GM12891 (cell line): ENCODE measurements at regions not wholly inside any gene's neighbourhood (a gene's known extent, or its start where the extent isn't known, plus 50 kb on each side); places are given as distances from the start of the nearest gene placed in this dataset.
"Not testable (repeated sequence)": the region's sequence is repeated elsewhere in the genome, so short reads cannot be mapped to it uniquely, and the experiment has no call there.

Source experiments
- DNase-seq: peaks from one replicate; pipeline ENCODE4 v3.0.0; 2011; ENCODE audit warnings: low spot score; ENCODE audit not compliant: insufficient read length
- FAIRE-seq: peaks from 2 replicates; lab custom pipeline; 2011; peaks lifted over from hg19 to GRCh38; lab: Jason Lieb, UNC
- PAX5 ChIP-seq: IDR thresholded peaks from 2 replicates; pipeline ENCODE4 v1.6.1; 2011; ENCODE audit warnings: low read length, moderate library complexity, mild to moderate bottlenecking; ENCODE audit not compliant: insufficient read depth, severe bottlenecking
- POLR2A ChIP-seq: IDR thresholded peaks from 2 replicates; pipeline ENCODE4 v1.6.1; 2011; ENCODE audit warnings: low read depth, low read length, control low read depth
- POLR2AphosphoS5 ChIP-seq: IDR thresholded peaks from 2 replicates; pipeline ENCODE4 v1.6.1; 2011; ENCODE audit warnings: low read depth, low read length, control low read depth
- POU2F2 ChIP-seq: IDR thresholded peaks from 2 replicates; pipeline ENCODE4 v1.6.1; 2011; ENCODE audit warnings: low read depth, mild to moderate bottlenecking, control low read depth, low read length, moderate library complexity
- SPI1 ChIP-seq: IDR thresholded peaks from 2 replicates; pipeline ENCODE4 v1.6.1; 2011; ENCODE audit warnings: low read depth, low read length, control low read depth
- TAF1 ChIP-seq: IDR thresholded peaks from 2 replicates; pipeline ENCODE4 v1.6.1; 2011; ENCODE audit warnings: low read depth, low read length, control low read depth

DNA sequence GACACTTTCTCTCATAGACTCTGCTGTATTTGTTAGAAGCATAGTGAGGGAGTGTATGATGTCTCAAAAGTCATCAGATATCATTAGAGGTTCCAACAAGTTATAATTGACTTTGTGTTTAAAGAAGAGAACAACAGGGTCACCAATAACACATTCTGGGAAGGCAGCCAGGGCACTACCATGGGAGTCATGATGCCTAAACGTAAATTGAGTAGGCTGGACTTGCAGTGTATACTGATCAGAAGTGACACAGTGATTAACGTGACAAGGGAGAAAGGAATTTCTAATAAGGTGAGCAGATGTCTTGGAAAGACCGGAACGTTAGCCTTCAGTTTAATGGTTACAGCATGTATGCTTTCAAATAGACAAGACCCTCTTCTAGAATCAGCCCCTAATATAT is 973.2 kb downstream of the NCAM2 start:
- FAIRE-seq (no peak), DNase-seq (no peak)
- TF ChIP-seq SPI1 (no peak), POLR2A (no peak), TAF1 (no peak), POLR2AphosphoS5 (no peak), PAX5 (no peak), POU2F2 (no peak)

DNA sequence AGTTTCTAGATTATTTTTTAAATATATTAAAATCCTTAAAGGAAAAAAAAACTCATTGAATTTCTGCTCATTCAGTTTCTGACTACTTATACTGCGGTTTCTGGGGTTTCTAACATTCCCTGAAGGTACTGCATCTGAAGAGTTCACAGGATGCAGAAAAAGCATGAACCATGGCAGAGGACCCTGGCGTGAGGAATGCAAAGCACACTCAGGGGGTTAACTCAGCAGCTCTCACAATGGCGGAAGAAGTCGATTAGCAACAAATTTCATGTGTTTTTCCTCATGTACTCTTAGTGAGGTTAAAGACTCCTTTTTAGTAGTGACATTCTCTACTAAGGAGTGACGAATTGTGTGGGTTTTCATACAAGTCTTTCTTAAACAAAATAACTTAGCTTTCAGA is 975.6 kb downstream of the NCAM2 start:
- TF ChIP-seq TAF1 (no peak), PAX5 (no peak), POLR2AphosphoS5 (no peak), POU2F2 (no peak), POLR2A (no peak), SPI1 (no peak)
- FAIRE-seq = no peak
- no peak for DNase-seq

DNA sequence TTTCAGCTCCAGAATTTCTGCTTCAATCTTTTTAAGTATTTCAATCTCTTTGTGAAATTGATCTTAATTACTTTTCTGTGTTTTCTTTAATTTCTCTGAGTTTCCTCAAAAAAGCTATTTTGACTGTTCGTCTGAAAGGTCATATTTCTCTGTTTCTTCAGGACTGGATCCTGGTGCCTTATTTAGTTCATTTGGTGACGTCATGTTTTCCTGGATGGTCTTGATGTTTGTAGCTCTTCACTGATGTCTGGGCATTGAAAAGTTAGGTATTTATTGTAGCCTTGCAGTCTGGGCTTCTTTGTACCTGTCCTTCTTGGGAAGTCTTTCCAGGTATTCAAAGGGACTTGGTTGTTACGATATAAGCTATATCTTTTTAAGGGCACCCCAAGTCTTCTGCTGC is 998.7 kb downstream of the NCAM2 start:
- DNase-seq (no peak), FAIRE-seq (no peak)
- TF ChIP-seq SPI1 = no peak
- no peak for TF ChIP-seq POLR2AphosphoS5
- TF ChIP-seq TAF1 = no peak
- TF ChIP-seq POU2F2 = no peak
- no peak for TF ChIP-seq PAX5
- TF ChIP-seq POLR2A = no peak

DNA sequence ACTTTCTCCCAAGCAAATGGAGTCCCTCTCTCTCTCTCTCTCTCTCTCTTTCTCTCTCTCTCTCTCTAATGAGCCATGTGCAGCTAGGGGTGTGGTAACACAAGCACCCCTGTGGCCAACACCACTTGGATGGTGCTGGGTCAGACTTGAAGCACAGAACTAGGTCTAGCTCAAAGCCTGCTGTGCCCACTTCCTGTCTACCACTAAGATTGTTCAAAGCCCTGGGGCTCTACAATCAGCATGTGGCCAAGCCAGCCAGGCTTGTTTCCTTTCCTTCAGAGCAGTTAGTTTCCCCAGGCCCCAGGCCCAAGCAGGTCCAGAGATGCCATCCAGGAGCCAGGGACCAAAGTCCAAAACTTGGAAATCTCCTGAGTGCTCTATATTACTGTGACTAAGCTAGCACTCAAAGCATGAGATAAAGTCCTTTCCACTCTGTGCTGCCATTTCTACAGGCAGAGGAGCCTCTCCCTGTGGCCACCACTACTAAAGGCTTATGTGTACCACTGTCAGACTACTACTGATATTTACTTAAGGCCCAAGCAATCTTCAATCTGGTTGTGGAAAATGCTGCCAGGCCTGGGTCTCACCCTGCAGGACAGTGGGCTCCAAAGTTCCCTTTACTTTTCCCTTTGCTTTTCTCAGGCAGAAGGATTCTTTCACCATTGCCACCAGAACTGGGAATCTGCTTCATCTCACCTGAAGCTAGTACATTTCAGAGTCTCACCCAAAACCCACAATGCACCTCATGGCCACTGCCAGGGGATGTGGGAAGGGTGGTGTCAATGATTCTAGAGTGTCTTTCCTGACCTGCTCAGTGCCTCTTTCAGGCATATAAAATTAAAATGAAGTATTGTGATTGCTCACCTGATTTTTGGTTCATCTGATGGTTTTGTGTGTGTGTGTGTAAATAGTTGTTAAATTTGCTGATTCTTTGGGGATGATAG is 999.5 kb downstream of the NCAM2 start:
- TF ChIP-seq POU2F2 (no peak), SPI1 (no peak), POLR2A (no peak), POLR2AphosphoS5 (no peak), TAF1 (no peak), PAX5 (no peak)
- no peak for DNase-seq
- FAIRE-seq = no peak

DNA sequence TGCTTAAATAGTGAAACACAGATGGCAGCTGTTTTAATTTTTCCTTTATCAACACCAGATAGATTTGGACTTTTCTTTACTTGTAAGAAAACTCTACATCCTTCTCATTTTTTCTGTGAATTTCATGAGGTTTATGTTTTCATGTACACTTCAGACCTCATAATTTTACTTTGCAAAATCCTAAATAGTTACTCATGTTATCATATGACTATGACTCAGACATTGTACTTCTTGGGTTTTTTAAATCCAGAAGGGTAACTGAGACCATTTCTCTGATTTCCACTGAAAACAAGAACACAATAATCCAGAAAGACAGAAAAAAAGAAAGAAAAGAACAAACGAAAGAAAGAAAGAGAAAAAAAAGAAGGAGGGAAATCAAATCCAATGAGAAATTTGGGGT is 1021.6 kb downstream of the NCAM2 start:
- FAIRE-seq (no peak), DNase-seq (no peak)
- TF ChIP-seq POLR2AphosphoS5 (no peak), PAX5 (no peak), POU2F2 (no peak), POLR2A (no peak), SPI1 (no peak), TAF1 (no peak)

DNA sequence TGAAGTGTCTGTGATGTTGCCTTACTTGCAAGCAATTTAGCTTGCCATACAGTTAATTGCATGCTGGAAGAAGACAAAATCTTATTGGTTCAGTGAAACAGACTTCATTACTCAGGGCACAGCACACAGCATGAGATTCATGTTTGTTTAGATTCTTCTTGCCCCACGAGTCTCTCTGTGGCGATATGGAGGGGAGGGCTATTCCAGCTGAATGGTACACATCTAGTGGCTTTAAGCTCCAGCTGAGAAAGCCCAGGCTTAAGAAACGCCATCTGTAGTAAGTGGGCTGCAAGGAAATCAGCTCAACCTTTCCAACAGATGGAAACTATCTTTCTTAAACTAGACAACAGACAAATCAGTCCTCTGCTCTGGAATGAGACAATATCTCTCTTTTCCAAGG is 1022.0 kb downstream of the NCAM2 start:
- no peak for TF ChIP-seq POU2F2
- TF ChIP-seq POLR2A = no peak
- no peak for TF ChIP-seq PAX5
- TF ChIP-seq POLR2AphosphoS5 = no peak
- no peak for TF ChIP-seq TAF1
- TF ChIP-seq SPI1 = no peak
- DNase-seq = no peak
- no peak for FAIRE-seq

DNA sequence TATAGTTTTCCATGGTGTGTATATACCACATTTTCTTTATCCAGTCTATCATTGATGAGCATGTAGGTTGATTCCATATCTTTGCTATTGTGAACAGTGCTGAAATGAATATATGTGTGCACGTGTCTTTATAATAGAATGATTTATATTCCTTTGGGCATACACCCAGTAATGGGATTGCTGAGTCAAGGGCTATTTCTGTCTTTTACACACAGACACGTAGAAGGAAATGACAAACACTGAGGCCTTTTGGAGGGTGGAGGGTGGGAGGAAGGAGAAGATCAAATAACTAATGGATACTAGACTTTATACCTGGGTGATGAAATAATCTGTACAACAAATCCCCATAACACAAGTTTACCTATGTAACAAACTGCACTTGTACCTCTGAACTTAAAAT is 1025.7 kb downstream of the NCAM2 start:
- FAIRE-seq, DNase-seq: not testable (repeated sequence)

DNA sequence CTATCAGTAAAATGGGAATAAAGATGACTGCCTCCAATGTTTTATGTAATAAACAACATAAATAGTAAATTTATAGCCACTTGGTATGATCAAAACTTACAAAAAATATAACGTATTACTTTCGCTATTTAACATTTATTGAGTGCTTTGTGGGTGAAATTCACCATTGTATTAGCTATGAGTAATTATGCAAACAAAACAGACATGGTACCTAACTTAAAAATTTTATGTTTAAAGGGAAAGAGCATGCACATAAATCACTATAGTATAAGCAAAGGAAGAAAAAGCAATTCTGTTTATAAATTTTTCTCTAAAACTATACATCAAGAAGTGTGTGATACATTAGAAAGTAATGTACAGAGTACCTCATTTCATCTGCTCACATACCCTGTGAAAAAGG is 1046.2 kb downstream of the NCAM2 start:
- TF ChIP-seq SPI1 (no peak), POLR2A (no peak), TAF1 (no peak), POU2F2 (no peak), POLR2AphosphoS5 (no peak)
- DNase-seq (no peak), FAIRE-seq (no peak)

DNA sequence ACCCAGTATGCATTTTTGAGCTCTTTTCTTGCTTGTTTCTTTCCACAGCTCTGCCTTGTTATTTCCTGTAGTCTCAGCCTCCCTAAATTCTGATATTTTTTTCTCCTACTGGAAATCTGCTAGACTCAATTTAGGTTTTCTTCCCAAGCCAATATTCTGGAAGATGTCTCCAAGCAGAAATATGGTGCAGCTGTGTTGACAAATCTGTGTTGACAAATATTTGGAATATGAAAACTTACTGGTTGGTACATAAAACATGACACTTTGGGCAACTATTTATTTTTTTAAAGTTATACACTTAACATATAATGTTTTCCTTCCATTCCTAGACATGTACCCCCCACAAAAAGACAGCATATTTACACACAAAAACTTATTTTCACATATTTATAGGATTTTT is 1048.4 kb downstream of the NCAM2 start:
- FAIRE-seq (no peak), DNase-seq (no peak)
- TF ChIP-seq SPI1 = no peak
- no peak for TF ChIP-seq POLR2AphosphoS5
- no peak for TF ChIP-seq POLR2A
- TF ChIP-seq TAF1 = no peak
- no peak for TF ChIP-seq POU2F2
- TF ChIP-seq PAX5 = no peak

DNA sequence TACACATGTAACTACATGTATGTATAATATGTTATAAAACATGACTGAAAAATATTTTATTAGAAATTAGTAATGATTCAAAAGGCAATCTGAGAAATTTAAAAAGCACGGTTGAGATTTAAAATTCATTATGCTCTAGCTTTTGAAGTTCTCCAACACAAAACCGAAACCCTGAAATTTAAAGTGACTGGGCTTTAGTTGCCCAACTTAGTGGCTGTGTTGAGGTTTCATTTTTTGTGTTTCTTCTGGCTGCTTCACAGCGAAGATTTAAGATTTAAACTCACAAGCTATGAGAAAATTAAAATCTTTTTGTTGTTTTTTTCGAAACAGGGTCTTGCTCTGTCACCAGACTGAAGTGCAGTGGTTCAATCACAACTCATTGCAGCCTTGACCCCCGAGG is 1058.7 kb downstream of the NCAM2 start:
- TF ChIP-seq TAF1 (no peak), PAX5 (no peak), SPI1 (no peak), POU2F2 (no peak), POLR2A (no peak), POLR2AphosphoS5 (no peak)
- no peak for DNase-seq
- no peak for FAIRE-seq
